GM12878 (cell line): ENCODE measurements at regions not wholly inside any gene's neighbourhood (a gene's known extent, or its start where the extent isn't known, plus 50 kb on each side); places are given as distances from the start of the nearest gene placed in this dataset.

Source experiments
- ATAC-seq: fragments of 200-7000 bp; cut with Tn5 transposase; 3 replicates; pipeline ENCODE4 v1.9.1; 2020; ENCODE audit warnings: mild to moderate bottlenecking, moderate library complexity
- BruUV-seq: library from RNA; stranded (reverse); fragments of 400-500 nt; replicated peaks from 2 replicates; lab custom pipeline; 2021; lab: Mats Ljungman, UMichigan
- CTCF ChIA-PET: fragments of 300-600 bp; sonication (Branson Sonifier 250); formaldehyde crosslinking; extraction: SDS; loops from one replicate; lab custom pipeline; 2021; ENCODE audit warnings: inconsistent platforms; lab: Yijun Ruan, JAX
- POLR2A ChIA-PET: fragments of 350-600 bp; formaldehyde crosslinking; extraction: SDS; loops from one replicate; lab custom pipeline; 2021; ENCODE audit warnings: inconsistent platforms; lab: Charles Lee
- RAD21 ChIA-PET: fragments of 300-600 bp; sonication (Branson Sonifier 250); formaldehyde crosslinking; loops from one replicate; lab custom pipeline; 2023; ENCODE audit warnings: antibody characterized with exemption; ENCODE audit not compliant: unreplicated experiment; lab: Charles Lee
- SMC1A ChIA-PET: fragments of 300-600 bp; sonication (Branson Sonifier 250); formaldehyde crosslinking; loops from one replicate; lab custom pipeline; 2023; ENCODE audit not compliant: unreplicated experiment, uncharacterized antibody; lab: Charles Lee
- DNase-seq: peaks from one replicate; pipeline ENCODE4 v3.0.0-alpha.2; 2011; ENCODE audit warnings: low read depth, low spot score
- FAIRE-seq: peaks from 3 replicates; lab custom pipeline; 2011; peaks lifted over from hg19 to GRCh38; lab: Jason Lieb, UNC
- H2AFZ ChIP-seq: 2 replicates; pipeline ENCODE4 v1.6.0; 2011; ENCODE audit warnings: low read depth, low read length, control low read depth; ENCODE audit not compliant: control insufficient read depth
- H3K27ac ChIP-seq: 2 replicates; pipeline ENCODE4 v1.5.1; 2011; ENCODE audit warnings: control low read depth; ENCODE audit not compliant: control insufficient read depth, insufficient read depth
- H3K27me3 ChIP-seq, 2 experiments: replicated peaks in 1 of 2; 2 replicates each; pipeline versions ENCODE4 v1.6.0 to v1.6.1; 2011; ENCODE audit warnings: low read length in 1 of 2; ENCODE audit not compliant: control insufficient read depth in 2 of 2, insufficient read depth in 2 of 2
- H3K36me3 ChIP-seq, 2 experiments: 2 replicates each; pipeline ENCODE4 v1.5.1; 2011; ENCODE audit warnings: low read length in 1 of 2; ENCODE audit not compliant: control insufficient read depth in 2 of 2, insufficient read depth in 2 of 2
- H3K4me1 ChIP-seq: 2 replicates; pipeline ENCODE4 v1.6.1; 2011; ENCODE audit warnings: mild to moderate bottlenecking, low read length, moderate library complexity, mixed read lengths; ENCODE audit not compliant: control insufficient read depth, insufficient read depth
- H3K4me2 ChIP-seq: 2 replicates; pipeline ENCODE4 v1.6.0; 2011; ENCODE audit warnings: control low read depth; ENCODE audit not compliant: control insufficient read depth, insufficient read depth
- H3K4me3 ChIP-seq: fragments of 200-600 bp; sonication (generic); 2 replicates; pipeline ENCODE4 v1.5.1; 2016
- H3K79me2 ChIP-seq: 2 replicates; pipeline ENCODE4 v1.6.0; 2011; ENCODE audit warnings: low read length; ENCODE audit not compliant: control insufficient read depth, insufficient read depth
- H3K9ac ChIP-seq: 2 replicates; pipeline ENCODE4 v1.8.0; 2011; ENCODE audit warnings: low read length, control low read depth, mixed read lengths; ENCODE audit not compliant: control insufficient read depth, insufficient read depth
- H3K9me3 ChIP-seq: replicated peaks from 3 replicates; pipeline ENCODE4 v1.5.1; 2011; ENCODE audit warnings: mild to moderate bottlenecking, low read length; ENCODE audit not compliant: control insufficient read depth, insufficient read depth
- H4K20me1 ChIP-seq: 2 replicates; pipeline ENCODE4 v1.6.0; 2011; ENCODE audit not compliant: control insufficient read depth, insufficient read depth
- CBFB ChIP-seq: IDR thresholded peaks from 2 replicates; pipeline ENCODE4 v1.6.1; 2016; ENCODE audit warnings: antibody characterized with exemption, low read depth
- EED ChIP-seq: sonication (generic); IDR thresholded peaks from 2 replicates; pipeline ENCODE4 v1.6.1; 2016; ENCODE audit warnings: antibody characterized with exemption, low read depth
- GATAD2B ChIP-seq: fragments of 450-650 bp; conservative IDR thresholded peaks from 2 replicates; pipeline ENCODE4 v1.6.1; 2017; ENCODE audit warnings: low read depth, mild to moderate bottlenecking, moderate library complexity
- HDAC2 ChIP-seq: fragments of 200-600 bp; sonication (generic); IDR thresholded peaks from 2 replicates; pipeline ENCODE4 v1.6.1; 2017
- MXI1 ChIP-seq: fragments of 150-350 bp; IDR thresholded peaks from 2 replicates; pipeline ENCODE4 v1.6.1; 2011; ENCODE audit warnings: low read depth, mild to moderate bottlenecking, inconsistent platforms, low read length, improper control_type of control experiment
- NRF1 ChIP-seq: conservative IDR thresholded peaks from 2 replicates; pipeline ENCODE4 v1.6.1; 2011; ENCODE audit warnings: mild to moderate bottlenecking, low read depth, low read length, improper control_type of control experiment
- POLR2AphosphoS5 ChIP-seq: IDR thresholded peaks from 2 replicates; pipeline ENCODE4 v1.6.1; 2011; ENCODE audit warnings: mild to moderate bottlenecking, low read length, inconsistent platforms
- RAD51 ChIP-seq: fragments of 450-650 bp; IDR thresholded peaks from 2 replicates; pipeline ENCODE4 v1.6.1; 2016; ENCODE audit warnings: moderate library complexity, mild to moderate bottlenecking, inconsistent platforms
- RBBP5 ChIP-seq: fragments of 200-600 bp; sonication (generic); conservative IDR thresholded peaks from 2 replicates; pipeline ENCODE4 v1.6.1; 2016
- SREBF2 ChIP-seq: IDR thresholded peaks from 2 replicates; pipeline ENCODE4 v1.6.1; 2012; ENCODE audit warnings: mild to moderate bottlenecking, low read length
- ZBED1 ChIP-seq: IDR thresholded peaks from 2 replicates; pipeline ENCODE4 v1.6.1; 2016; ENCODE audit warnings: borderline replicate concordance
- ZNF384 ChIP-seq: IDR thresholded peaks from 2 replicates; pipeline ENCODE4 v1.6.1; 2012; ENCODE audit warnings: low read depth, mild to moderate bottlenecking, low read length, improper control_type of control experiment, borderline replicate concordance
- WGBS: methylation state at CpG from one replicate; pipeline ENCODE4 v1.1.6; 2016; ENCODE audit warnings: low lambda C conversion rate; ENCODE audit not compliant: insufficient replicate concordance, insufficient coverage; ENCODE audit errors: missing lambda C conversion rate; 5-methylcytosine and 5-hydroxymethylcytosine counted together
- in situ Hi-C: fragments of 300-500 bp; cut with MboI; formaldehyde crosslinking; loops from 9 replicates; pipeline ENCODE4 v1.14.3; 2018; ENCODE audit warnings: mixed read lengths
- intact Hi-C: fragments of 100-400 bp; cut with micrococcal nuclease; formaldehyde crosslinking; loops from one replicate; pipeline ENCODE4 v1.14.2; 2022; ENCODE audit not compliant: unreplicated experiment
- TF ChIP-seq, protein P1 (sequence below): fragments of 450-650 bp; IDR thresholded peaks from 2 replicates; pipeline ENCODE4 v1.6.1; 2018; ENCODE audit warnings: borderline replicate concordance, mild to moderate bottlenecking; ENCODE audit not compliant: partially characterized antibody
- TF ChIP-seq, protein P2 (sequence below): IDR thresholded peaks from 2 replicates; pipeline ENCODE4 v1.6.1; 2011; ENCODE audit warnings: borderline replicate concordance, low read depth, mild to moderate bottlenecking, moderate library complexity, low read length; ENCODE audit not compliant: insufficient read depth, poor library complexity, severe bottlenecking
- TF ChIP-seq, protein P3 (sequence below): IDR thresholded peaks from 2 replicates; pipeline ENCODE4 v1.6.1; 2011; ENCODE audit warnings: borderline replicate concordance, low read depth, mild to moderate bottlenecking, moderate library complexity, mixed read lengths, low read length; ENCODE audit not compliant: insufficient read depth; ENCODE audit errors: extremely low read length

DNA sequence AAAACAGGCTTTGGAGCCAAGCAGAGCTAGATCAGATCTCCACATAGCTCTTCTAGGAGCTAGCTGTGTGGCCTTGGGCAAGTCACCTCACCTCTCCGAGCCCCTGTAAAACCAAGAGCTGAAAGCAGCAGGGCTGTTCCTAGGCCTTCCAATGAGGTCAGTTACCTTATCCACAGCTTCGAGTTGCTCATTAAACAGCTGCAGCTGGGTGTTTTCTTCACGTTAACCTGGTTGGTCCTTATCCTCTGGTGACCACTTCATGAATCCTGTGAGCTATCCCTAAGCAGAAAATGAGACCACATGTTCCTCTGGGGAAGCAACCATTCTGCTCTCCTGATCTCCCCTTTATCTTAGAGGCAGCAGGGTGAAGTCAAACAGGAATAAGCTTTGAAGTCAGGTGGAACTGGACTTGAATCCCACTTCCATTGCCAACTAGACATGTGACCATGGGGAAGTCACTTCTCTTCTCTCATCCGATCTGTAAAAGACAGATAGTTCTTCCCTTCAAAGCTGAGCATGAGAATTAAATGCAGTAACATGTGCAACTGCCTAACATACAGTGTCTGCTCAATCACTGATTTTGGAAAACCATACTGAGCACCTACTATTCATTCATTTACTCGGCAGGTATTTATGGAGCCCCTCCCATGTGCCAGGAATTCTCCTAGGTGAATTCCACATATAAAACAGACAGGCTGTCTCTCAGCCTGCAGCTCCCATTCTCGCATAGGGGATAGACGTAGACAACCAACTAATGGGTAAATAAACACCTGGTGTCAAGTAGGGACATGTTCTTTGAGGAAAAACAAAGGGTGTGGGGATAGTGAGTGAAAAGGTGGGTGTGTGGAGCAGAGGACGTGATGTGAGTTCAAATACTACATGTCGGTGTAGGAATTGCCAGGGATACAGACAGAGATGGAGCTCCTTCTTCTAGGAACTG, 111.7 kb upstream of the BOD1 start:
- no TSS peak for BruUV-seq
- CTCF ChIA-PET: interaction anchor here (1.4 to 1.7 kb wide), 3 partner anchors 9 to 197 kb away, joined by 3 to 7 read pairs (median 5); no protein-coding TSS in a partner anchor
- Histone ChIP-seq H3K79me2 (no peaks in the 10 kb centered on the region), H4K20me1 (no peaks in the 10 kb centered on the region), H3K4me3 (no peak overlapping the region), H3K36me3 (no peaks in the 10 kb centered on the region), H2AFZ (no peak overlapping the region), H3K27ac (no peak overlapping the region), H3K27me3 (no peaks in the 10 kb centered on the region), H3K4me1 (peaks cover under 1% of the 10 kb centered on the region; the same call in 1 of the 2 replicates), H3K9me3 (no peaks in the 10 kb centered on the region), H3K9ac (no peak overlapping the region), H3K4me2 (no peak overlapping the region)
- POLR2A ChIA-PET: no interaction called here
- WGBS: 68% methylated on average over 9 of the region's 9 CpGs
- in situ Hi-C loops: no loop called here
- FAIRE-seq: no peak
- TF ChIP-seq RBBP5: no peak
- TF ChIP-seq CBFB: no peak
- TF ChIP-seq, protein P1, sequence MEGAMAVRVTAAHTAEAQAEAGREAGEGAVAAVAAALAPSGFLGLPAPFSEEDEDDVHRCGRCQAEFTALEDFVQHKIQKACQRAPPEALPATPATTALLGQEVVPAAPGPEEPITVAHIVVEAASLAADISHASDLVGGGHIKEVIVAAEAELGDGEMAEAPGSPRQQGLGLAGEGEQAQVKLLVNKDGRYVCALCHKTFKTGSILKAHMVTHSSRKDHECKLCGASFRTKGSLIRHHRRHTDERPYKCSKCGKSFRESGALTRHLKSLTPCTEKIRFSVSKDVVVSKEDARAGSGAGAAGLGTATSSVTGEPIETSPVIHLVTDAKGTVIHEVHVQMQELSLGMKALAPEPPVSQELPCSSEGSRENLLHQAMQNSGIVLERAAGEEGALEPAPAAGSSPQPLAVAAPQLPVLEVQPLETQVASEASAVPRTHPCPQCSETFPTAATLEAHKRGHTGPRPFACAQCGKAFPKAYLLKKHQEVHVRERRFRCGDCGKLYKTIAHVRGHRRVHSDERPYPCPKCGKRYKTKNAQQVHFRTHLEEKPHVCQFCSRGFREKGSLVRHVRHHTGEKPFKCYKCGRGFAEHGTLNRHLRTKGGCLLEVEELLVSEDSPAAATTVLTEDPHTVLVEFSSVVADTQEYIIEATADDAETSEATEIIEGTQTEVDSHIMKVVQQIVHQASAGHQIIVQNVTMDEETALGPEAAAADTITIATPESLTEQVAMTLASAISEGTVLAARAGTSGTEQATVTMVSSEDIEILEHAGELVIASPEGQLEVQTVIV: no peak
- no peak for TF ChIP-seq SREBF2
- TF ChIP-seq, protein P2, sequence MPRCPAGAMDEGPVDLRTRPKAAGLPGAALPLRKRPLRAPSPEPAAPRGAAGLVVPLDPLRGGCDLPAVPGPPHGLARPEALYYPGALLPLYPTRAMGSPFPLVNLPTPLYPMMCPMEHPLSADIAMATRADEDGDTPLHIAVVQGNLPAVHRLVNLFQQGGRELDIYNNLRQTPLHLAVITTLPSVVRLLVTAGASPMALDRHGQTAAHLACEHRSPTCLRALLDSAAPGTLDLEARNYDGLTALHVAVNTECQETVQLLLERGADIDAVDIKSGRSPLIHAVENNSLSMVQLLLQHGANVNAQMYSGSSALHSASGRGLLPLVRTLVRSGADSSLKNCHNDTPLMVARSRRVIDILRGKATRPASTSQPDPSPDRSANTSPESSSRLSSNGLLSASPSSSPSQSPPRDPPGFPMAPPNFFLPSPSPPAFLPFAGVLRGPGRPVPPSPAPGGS: no peak
- TF ChIP-seq ZBED1: no peak
- no peak for TF ChIP-seq EED
- no peak for TF ChIP-seq POLR2AphosphoS5
- no peak for TF ChIP-seq MXI1
- TF ChIP-seq ZNF384: no peak
- TF ChIP-seq HDAC2: no peak
- TF ChIP-seq, protein P3, sequence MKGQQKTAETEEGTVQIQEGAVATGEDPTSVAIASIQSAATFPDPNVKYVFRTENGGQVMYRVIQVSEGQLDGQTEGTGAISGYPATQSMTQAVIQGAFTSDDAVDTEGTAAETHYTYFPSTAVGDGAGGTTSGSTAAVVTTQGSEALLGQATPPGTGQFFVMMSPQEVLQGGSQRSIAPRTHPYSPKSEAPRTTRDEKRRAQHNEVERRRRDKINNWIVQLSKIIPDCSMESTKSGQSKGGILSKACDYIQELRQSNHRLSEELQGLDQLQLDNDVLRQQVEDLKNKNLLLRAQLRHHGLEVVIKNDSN: no peak
- TF ChIP-seq RAD51: no peak
- TF ChIP-seq NRF1: no peak
- no peak for TF ChIP-seq GATAD2B
- RAD21 ChIA-PET: interaction anchor here (1.2 to 1.3 kb wide), 2 partner anchors 57 to 98 kb away, joined by 3 to 4 read pairs; no protein-coding TSS in a partner anchor
- DNase-seq: no peak
- no peak for ATAC-seq
- SMC1A ChIA-PET: interaction anchor here (0.6 to 2.1 kb wide), 10 partner anchors 10 to 215 kb away, joined by 3 to 8 read pairs (median 3); no protein-coding TSS in a partner anchor
- intact Hi-C loops: no loop called here
